ENCODE measurements at regions not wholly inside any gene's neighbourhood (a gene's known extent, or its start where the extent isn't known, plus 50 kb on each side); places are given as distances from the start of the nearest gene placed in this dataset.

GRCh38 chr11:122463530-122463929 is 192.0 kb upstream of the UBASH3B start:
- DNase-seq (ENCODE audit: low spot score): no peak
- H3K4me3 Mint-ChIP-seq: no peak overlapping the region
- no peaks in the 10 kb centered on the region for H3K27me3 Mint-ChIP-seq (ENCODE audit: insufficient read depth)
- H3K4me1 Mint-ChIP-seq (ENCODE audit: low read depth): no peaks in the 10 kb centered on the region
- H3K27ac Mint-ChIP-seq: no peak overlapping the region
- no peaks in the 10 kb centered on the region for H3K36me3 Mint-ChIP-seq (ENCODE audit: low read depth)
- H3K9me3 Mint-ChIP-seq: peaks cover 5% of the 10 kb centered on the region
- intact Hi-C loops (cut with micrococcal nuclease): no loop called here

DNA sequence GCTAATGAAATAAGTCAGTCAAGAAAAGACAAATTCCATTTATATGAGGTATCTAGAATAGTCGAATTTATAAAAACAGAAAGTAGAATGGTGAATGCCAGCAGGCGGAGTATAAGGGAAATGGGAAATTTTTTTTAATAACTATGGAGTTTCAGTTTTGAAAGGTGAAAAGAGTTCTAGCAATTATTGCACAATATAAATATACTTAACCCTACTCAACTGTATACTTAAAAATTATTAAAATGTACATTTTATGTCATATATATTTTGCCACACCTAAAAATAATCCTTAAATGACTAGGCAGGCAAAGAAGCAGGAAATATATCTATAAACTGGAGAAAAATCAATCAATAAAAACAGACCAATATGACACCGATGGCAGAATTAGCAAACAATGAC is 196.5 kb upstream of the UBASH3B start:
- Mint-ChIP-seq H3K4me1 (ENCODE audit: low read depth) (no peaks in the 10 kb centered on the region), H3K36me3 (ENCODE audit: low read depth) (no peaks in the 10 kb centered on the region), H3K27me3 (ENCODE audit: insufficient read depth) (peaks cover 3% of the 10 kb centered on the region), H3K4me3 (no peak overlapping the region), H3K9me3 (peaks cover 10% of the 10 kb centered on the region), H3K27ac (no peak overlapping the region)
- intact Hi-C loops (cut with micrococcal nuclease): no loop called here
- no peak for DNase-seq (ENCODE audit: low spot score)

- H3K4me1 Mint-ChIP-seq (ENCODE audit: low read depth): no peaks in the 10 kb centered on the region
- no peak for DNase-seq (ENCODE audit: low spot score)
- intact Hi-C loops (cut with micrococcal nuclease): no loop called here
- peaks cover 5% of the 10 kb centered on the region for H3K9me3 Mint-ChIP-seq
- no peak overlapping the region for H3K4me3 Mint-ChIP-seq
- H3K36me3 Mint-ChIP-seq (ENCODE audit: low read depth): no peaks in the 10 kb centered on the region
- H3K27ac Mint-ChIP-seq: no peak overlapping the region
- H3K27me3 Mint-ChIP-seq (ENCODE audit: insufficient read depth): peaks cover 3% of the 10 kb centered on the region
Observed at GRCh38 chr11:122453586-122453985, 201.9 kb upstream of the UBASH3B start.

DNA sequence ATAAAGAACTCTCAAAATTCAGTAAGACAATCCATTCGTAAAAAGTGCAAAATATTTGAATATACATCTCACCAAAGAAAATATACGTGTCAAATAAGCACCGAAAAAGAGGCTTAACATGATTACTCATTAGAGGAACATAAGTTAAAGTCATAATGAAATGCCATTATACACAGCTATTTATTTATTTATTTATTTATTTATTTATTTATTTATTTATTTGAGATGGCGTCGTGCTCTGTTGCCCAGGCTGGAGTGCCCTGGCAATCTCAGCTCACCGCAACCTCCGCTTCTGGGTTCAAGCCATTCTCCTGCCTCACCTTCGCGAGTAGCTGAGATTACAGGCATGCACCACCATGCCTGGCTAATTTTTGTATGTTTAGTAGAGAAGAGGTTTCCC is 203.6 kb upstream of the UBASH3B start:
- Mint-ChIP-seq H3K27me3 (ENCODE audit: insufficient read depth) (peaks cover 3% of the 10 kb centered on the region), H3K9me3 (no peaks in the 10 kb centered on the region), H3K36me3 (ENCODE audit: low read depth) (no peaks in the 10 kb centered on the region), H3K4me1 (ENCODE audit: low read depth) (no peaks in the 10 kb centered on the region), H3K4me3 (no peak overlapping the region), H3K27ac (no peak overlapping the region)
- no peak for DNase-seq (ENCODE audit: low spot score)
- intact Hi-C loops (cut with micrococcal nuclease): no loop called here

- H3K36me3 Mint-ChIP-seq (ENCODE audit: low read depth): no peaks in the 10 kb centered on the region
- H3K4me1 Mint-ChIP-seq (ENCODE audit: low read depth): no peaks in the 10 kb centered on the region
- H3K4me3 Mint-ChIP-seq: no peak overlapping the region
- no peak overlapping the region for H3K27ac Mint-ChIP-seq
- no peaks in the 10 kb centered on the region for H3K9me3 Mint-ChIP-seq
- peaks cover 7% of the 10 kb centered on the region for H3K27me3 Mint-ChIP-seq (ENCODE audit: insufficient read depth)
- intact Hi-C loops (cut with micrococcal nuclease): no loop called here
- DNase-seq (ENCODE audit: low spot score): no peak
Observed at GRCh38 chr11:122441666-122442035, 213.9 kb upstream of the UBASH3B start.

GRCh38 chr11:122440811-122441665 is 214.5 kb upstream of the UBASH3B start:
- no peak for DNase-seq (ENCODE audit: low spot score)
- H3K27me3 Mint-ChIP-seq (ENCODE audit: insufficient read depth): peaks cover 7% of the 10 kb centered on the region
- no peaks in the 10 kb centered on the region for H3K4me1 Mint-ChIP-seq (ENCODE audit: low read depth)
- intact Hi-C loops (cut with micrococcal nuclease): no loop called here
- no peaks in the 10 kb centered on the region for H3K36me3 Mint-ChIP-seq (ENCODE audit: low read depth)
- no peaks in the 10 kb centered on the region for H3K9me3 Mint-ChIP-seq
- H3K4me3 Mint-ChIP-seq: no peak overlapping the region
- H3K27ac Mint-ChIP-seq: no peak overlapping the region

DNA sequence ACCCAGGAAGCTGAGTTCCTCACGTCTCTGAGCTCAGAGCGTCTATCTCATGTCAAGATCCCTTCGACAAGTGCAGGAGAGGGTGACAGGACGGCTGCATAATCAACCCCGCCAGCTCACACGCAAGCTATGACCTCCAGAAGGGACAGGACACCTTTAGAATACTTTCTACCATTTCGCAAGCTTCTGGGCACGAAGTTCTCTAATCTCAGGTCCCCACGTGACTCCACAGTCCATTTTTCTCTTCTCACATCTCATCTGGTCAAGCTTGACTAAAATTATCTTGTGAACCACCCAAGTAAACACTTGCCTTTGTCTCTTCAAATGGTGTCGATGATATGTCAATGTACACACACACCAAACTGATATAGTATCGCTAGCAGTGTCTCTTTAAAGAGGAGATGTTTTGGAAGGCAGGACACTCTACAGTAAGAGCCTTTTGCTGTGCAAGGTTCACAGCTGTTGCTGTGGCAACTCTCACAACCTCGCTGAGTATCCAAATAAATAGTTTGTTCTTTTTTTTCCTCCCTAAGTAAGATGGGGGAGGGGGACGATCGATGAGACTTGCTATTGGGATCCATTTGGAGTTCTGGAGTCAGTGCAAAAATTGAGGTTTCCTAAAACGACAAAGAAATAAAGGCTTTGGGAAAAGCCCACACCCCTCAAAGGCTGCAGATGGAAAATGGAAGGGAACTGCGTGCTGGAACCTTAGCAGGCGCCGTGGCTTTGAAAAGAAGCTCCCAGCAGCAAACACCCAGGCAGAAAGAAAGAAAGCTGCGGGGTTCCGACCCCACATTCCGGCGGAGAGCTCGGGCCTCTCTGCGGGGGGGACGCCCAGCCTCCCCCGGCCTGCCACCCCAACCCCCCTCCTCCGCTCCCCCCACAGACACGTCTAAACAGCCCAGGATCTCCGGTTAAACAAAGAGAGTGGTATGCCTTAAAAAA is 215.4 kb upstream of the UBASH3B start:
- Mint-ChIP-seq H3K27ac (no peak overlapping the region), H3K27me3 (ENCODE audit: insufficient read depth) (peaks cover 7% of the 10 kb centered on the region), H3K9me3 (no peaks in the 10 kb centered on the region), H3K36me3 (ENCODE audit: low read depth) (no peaks in the 10 kb centered on the region), H3K4me3 (no peak overlapping the region), H3K4me1 (ENCODE audit: low read depth) (no peaks in the 10 kb centered on the region)
- no peak for DNase-seq (ENCODE audit: low spot score)
- intact Hi-C loops (cut with micrococcal nuclease): no loop called here

DNA sequence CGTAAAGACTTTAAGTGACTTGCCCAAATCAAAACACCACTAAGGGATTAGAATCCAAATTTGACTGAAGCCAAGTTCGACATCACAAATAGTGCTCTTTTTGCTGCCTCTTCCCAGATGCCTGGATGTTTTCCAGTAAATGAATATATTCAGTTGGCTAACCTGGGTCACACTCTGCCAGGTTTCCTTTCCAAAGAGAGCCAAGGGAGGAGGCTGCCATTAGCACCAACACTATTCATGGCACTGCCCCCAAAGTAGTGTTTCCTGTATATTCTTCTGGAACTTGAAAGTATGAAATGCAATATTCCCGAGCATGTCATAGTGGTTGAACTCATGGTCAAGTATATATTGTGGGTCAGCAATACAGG is 219.3 kb upstream of the UBASH3B start:
- Mint-ChIP-seq H3K27ac (no peak overlapping the region), H3K4me1 (ENCODE audit: low read depth) (no peaks in the 10 kb centered on the region), H3K27me3 (ENCODE audit: insufficient read depth) (peaks cover 8% of the 10 kb centered on the region), H3K36me3 (ENCODE audit: low read depth) (no peaks in the 10 kb centered on the region), H3K4me3 (no peak overlapping the region), H3K9me3 (no peaks in the 10 kb centered on the region)
- intact Hi-C loops (cut with micrococcal nuclease): no loop called here
- no peak for DNase-seq (ENCODE audit: low spot score)

DNA sequence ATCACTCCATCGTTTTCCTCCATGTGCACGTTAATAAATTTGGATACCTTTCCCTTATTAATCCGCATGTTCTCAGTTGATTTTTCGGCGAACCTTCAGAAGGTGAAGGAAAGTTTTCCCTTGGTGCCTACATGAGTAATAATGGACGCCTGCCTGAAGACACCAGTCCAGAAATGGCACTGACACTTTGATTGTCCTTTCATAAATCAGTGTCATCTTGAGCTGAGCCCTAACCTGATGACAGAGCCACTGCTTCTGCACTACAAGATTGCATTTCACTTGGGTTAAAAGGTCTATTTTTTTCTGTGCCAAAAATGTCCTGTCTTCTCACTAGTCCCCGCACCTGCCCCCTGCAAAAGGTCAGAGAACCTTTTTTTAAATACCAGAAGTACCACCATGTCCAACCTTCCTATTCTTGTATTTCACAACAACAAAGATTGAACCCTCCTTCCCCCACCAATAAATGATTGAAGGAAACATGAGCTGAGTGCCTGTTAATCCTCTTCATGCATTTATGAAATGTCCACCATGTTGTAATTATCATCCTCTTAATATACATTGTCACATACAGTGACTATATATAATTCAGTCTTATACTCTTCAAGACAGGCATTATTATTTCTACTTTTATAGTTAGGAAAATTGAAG is 219.9 kb upstream of the UBASH3B start:
- Mint-ChIP-seq H3K27ac (no peak overlapping the region), H3K27me3 (ENCODE audit: insufficient read depth) (peaks cover 5% of the 10 kb centered on the region), H3K4me1 (ENCODE audit: low read depth) (no peaks in the 10 kb centered on the region), H3K9me3 (no peaks in the 10 kb centered on the region), H3K4me3 (no peak overlapping the region), H3K36me3 (ENCODE audit: low read depth) (no peaks in the 10 kb centered on the region)
- intact Hi-C loops (cut with micrococcal nuclease): no loop called here
- no peak for DNase-seq (ENCODE audit: low spot score)

DNA sequence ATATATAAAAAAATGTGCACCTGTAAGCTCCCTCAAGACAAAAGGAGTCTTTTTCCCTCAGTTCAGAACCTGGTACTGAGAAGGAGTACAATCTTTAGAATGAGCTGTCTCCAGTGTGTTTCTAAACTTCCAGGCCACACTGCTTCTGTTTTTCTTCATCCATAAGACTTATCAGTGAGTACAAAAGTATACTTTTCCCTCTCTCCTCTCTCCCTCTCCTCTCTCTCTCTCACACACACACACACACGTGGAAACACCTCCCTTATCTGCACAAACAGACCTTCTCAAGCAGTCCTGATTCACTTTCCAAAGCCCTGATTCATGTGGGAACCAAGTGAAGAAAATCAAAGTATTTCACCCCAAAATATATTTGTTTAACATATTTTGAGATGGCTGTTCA is 220.7 kb upstream of the UBASH3B start:
- Mint-ChIP-seq H3K27ac (no peak overlapping the region), H3K4me3 (no peak overlapping the region), H3K36me3 (ENCODE audit: low read depth) (no peaks in the 10 kb centered on the region), H3K4me1 (ENCODE audit: low read depth) (no peaks in the 10 kb centered on the region), H3K27me3 (ENCODE audit: insufficient read depth) (peaks cover 2% of the 10 kb centered on the region), H3K9me3 (no peaks in the 10 kb centered on the region)
- no peak for DNase-seq (ENCODE audit: low spot score)
- intact Hi-C loops (cut with micrococcal nuclease): no loop called here

DNA sequence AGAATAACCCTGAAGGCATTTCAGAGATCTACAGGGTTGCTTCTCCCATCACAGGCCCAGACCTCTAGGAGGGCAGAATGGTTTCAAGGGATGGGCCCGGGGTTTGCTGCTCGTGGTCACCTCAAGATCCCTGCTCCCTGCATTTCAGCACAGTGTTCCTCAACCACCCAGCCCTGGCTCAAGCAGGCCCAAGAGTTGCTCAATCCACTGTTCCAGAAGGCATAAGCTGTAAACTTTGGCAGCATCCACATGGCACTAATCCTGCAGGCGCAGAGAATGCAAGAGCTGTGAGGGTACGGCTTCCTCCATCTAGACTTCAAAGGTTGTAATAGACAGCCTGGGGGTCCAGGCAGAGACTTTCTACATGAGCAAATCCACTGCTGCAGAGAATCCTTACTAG is 225.0 kb upstream of the UBASH3B start:
- peaks cover 1% of the 10 kb centered on the region for H3K27me3 Mint-ChIP-seq (ENCODE audit: insufficient read depth)
- DNase-seq (ENCODE audit: low spot score): no peak
- intact Hi-C loops (cut with micrococcal nuclease): no loop called here
- H3K36me3 Mint-ChIP-seq (ENCODE audit: low read depth): no peaks in the 10 kb centered on the region
- H3K4me1 Mint-ChIP-seq (ENCODE audit: low read depth): no peaks in the 10 kb centered on the region
- H3K9me3 Mint-ChIP-seq: no peaks in the 10 kb centered on the region
- H3K27ac Mint-ChIP-seq: no peak overlapping the region
- H3K4me3 Mint-ChIP-seq: no peak overlapping the region

- Mint-ChIP-seq H3K27ac (no peak overlapping the region), H3K27me3 (ENCODE audit: insufficient read depth) (no peaks in the 10 kb centered on the region), H3K9me3 (no peaks in the 10 kb centered on the region), H3K4me3 (no peak overlapping the region), H3K36me3 (ENCODE audit: low read depth) (no peaks in the 10 kb centered on the region), H3K4me1 (ENCODE audit: low read depth) (no peaks in the 10 kb centered on the region)
- intact Hi-C loops (cut with micrococcal nuclease): no loop called here
- DNase-seq (ENCODE audit: low spot score): no peak
Observed at GRCh38 chr11:122426073-122426472, 229.4 kb upstream of the UBASH3B start.

DNA sequence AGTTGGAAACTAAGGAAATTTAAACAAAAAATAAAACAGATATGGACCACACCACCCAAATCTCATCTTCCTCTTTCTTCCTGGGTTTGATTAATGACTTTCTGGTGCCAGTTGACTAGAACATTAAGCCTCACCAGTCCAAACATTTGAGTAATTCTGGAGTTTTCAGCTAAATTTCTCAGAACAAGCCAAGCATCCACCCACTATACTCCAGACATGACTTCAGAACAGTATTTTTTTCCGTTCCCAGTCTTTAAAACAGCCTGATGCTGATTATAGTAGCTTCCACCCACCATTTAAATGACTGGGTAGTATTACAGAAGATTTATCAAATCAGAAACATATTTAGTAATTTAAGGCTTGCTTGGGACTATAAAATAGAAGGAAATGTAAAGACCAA is 230.9 kb upstream of the UBASH3B start:
- no peaks in the 10 kb centered on the region for H3K27me3 Mint-ChIP-seq (ENCODE audit: insufficient read depth)
- H3K4me1 Mint-ChIP-seq (ENCODE audit: low read depth): no peaks in the 10 kb centered on the region
- H3K4me3 Mint-ChIP-seq: no peak overlapping the region
- intact Hi-C loops (cut with micrococcal nuclease): no loop called here
- no peaks in the 10 kb centered on the region for H3K36me3 Mint-ChIP-seq (ENCODE audit: low read depth)
- DNase-seq (ENCODE audit: low spot score): no peak
- H3K27ac Mint-ChIP-seq: no peak overlapping the region
- no peaks in the 10 kb centered on the region for H3K9me3 Mint-ChIP-seq

Measured in activated T-helper 1 cell treated with anti-CD3 and anti-CD28 coated beads, Interleukin-12 subunit alpha, Interleukin-12 subunit beta, Interleukin-2, Interleukin-4 antibody, amounts not matched to agents 30 ng/mL and 10 ng/mL and 1 ng/mL, durations not matched to agents 14 hours and 24 hours and 36 hours (primary cell).